Panc1 (cell line): ENCODE measurements at regions not wholly inside any gene's neighbourhood (a gene's known extent, or its start where the extent isn't known, plus 50 kb on each side); places are given as distances from the start of the nearest gene placed in this dataset.
"Not testable (repeated sequence)": the region's sequence is repeated elsewhere in the genome, so short reads cannot be mapped to it uniquely, and the experiment has no call there.

Source experiments
- ATAC-seq: fragments of 200-7000 bp; cut with Tn5 transposase; 2 replicates; pipeline ENCODE4 v1.9.1; 2020; ENCODE audit warnings: mild to moderate bottlenecking, moderate library complexity
- BruUV-seq: library from RNA; stranded (reverse); fragments of 400-500 nt; replicated peaks from 2 replicates; lab custom pipeline; 2021; lab: Mats Ljungman, UMichigan
- CTCF ChIA-PET: fragments of 300-600 bp; sonication (Branson Sonifier 250); formaldehyde crosslinking; loops from one replicate; lab custom pipeline; 2022; ENCODE audit warnings: antibody characterized with exemption; lab: Charles Lee
- POLR2A ChIA-PET: fragments of 300-600 bp; sonication (Branson Sonifier 250); formaldehyde crosslinking; loops from one replicate; lab custom pipeline; 2022; ENCODE audit warnings: antibody characterized with exemption; lab: Charles Lee
- DNase-seq: peaks from one replicate; pipeline ENCODE4 v3.0.0-alpha.2; 2010; ENCODE audit warnings: low read depth, low spot score
- H3K27ac ChIP-seq: 2 replicates; pipeline ENCODE4 v1.5.1; 2011; ENCODE audit warnings: mild to moderate bottlenecking, low read length, inconsistent platforms
- H3K27me3 ChIP-seq: fragments of 200-500 bp; sonication (Bioruptor generic); 2 replicates; pipeline ENCODE4 v1.6.0; 2014; ENCODE audit warnings: low read length, inconsistent platforms; ENCODE audit not compliant: control insufficient read depth, insufficient read depth
- H3K36me3 ChIP-seq: fragments of 200-500 bp; sonication (Bioruptor generic); 2 replicates; pipeline ENCODE4 v1.5.1; 2014; ENCODE audit warnings: inconsistent platforms, mild to moderate bottlenecking, low read length, moderate library complexity; ENCODE audit not compliant: control insufficient read depth, insufficient read depth
- H3K4me1 ChIP-seq: 2 replicates; pipeline ENCODE4 v1.5.1; 2011; ENCODE audit warnings: inconsistent platforms, mild to moderate bottlenecking, low read length, moderate library complexity; ENCODE audit not compliant: control insufficient read depth, insufficient read depth
- H3K4me3 ChIP-seq, 2 experiments: 2 replicates each; pipeline ENCODE4 v1.5.1; 2011 to 2012; ENCODE audit warnings: low read depth in 2 of 2, low read length in 2 of 2, mild to moderate bottlenecking in 2 of 2, inconsistent platforms in 1 of 2, moderate library complexity in 1 of 2
- H3K9me3 ChIP-seq: fragments of 200-500 bp; sonication (Bioruptor generic); 2 replicates; pipeline ENCODE4 v1.5.1; 2014; ENCODE audit warnings: low read depth, mild to moderate bottlenecking, inconsistent platforms, low read length, moderate library complexity; ENCODE audit not compliant: control insufficient read depth, insufficient read depth
- CTCF ChIP-seq: fragments of 450-650 bp; IDR thresholded peaks from 2 replicates; pipeline ENCODE4 v1.5.1; 2017; ENCODE audit warnings: mild to moderate bottlenecking
- REST ChIP-seq, 2 experiments: IDR thresholded peaks; 2 replicates each; pipeline ENCODE4 v1.6.1; 2011 to 2012; ENCODE audit warnings: low read depth in 2 of 2, control low read depth in 1 of 2, low read length in 1 of 2, mild to moderate bottlenecking in 1 of 2, moderate library complexity in 1 of 2; ENCODE audit not compliant: insufficient read depth in 1 of 2
- SIN3A ChIP-seq: IDR thresholded peaks from 2 replicates; pipeline ENCODE4 v1.6.1; 2012; ENCODE audit warnings: low read depth, mild to moderate bottlenecking, low read length, moderate library complexity, borderline replicate concordance; ENCODE audit not compliant: insufficient read depth
- TCF7L2 ChIP-seq: IDR thresholded peaks from 2 replicates; pipeline ENCODE4 v1.6.1; 2011; ENCODE audit warnings: mild to moderate bottlenecking, low read depth, low read length, inconsistent platforms
- in situ Hi-C: cut with HindIII; loops from 2 replicates; pipeline ENCODE4 v1.10.0; 2016; ENCODE audit warnings: low sequenced_read_pairs, low pct_unique_long_range_greater_than_20kb
- intact Hi-C: fragments of 100-400 bp; cut with micrococcal nuclease; formaldehyde crosslinking; loops from one replicate; pipeline ENCODE4 v1.10.0; 2022; ENCODE audit not compliant: unreplicated experiment

GRCh38 chr14:103243764-103244737, 90.0 kb upstream of the EIF5 start:
- Histone ChIP-seq H3K9me3 (no peaks in the 10 kb centered on the region), H3K36me3 (no peaks in the 10 kb centered on the region), H3K4me3 (no peak overlapping the region), H3K27me3 (no peaks in the 10 kb centered on the region), H3K27ac (no peak overlapping the region), H3K4me1 (no peaks in the 10 kb centered on the region)
- DNase-seq (no peak), ATAC-seq (no peak)
- ChIA-PET CTCF (no interaction called here), POLR2A (interaction anchor here (0.7 kb wide), 1 partner anchor 35 kb away, joined by 3 read pairs; no protein-coding TSS in a partner anchor)
- no TSS peak for BruUV-seq
- in situ Hi-C loops: no loop called here
- TF ChIP-seq SIN3A: no peak
- no peak for TF ChIP-seq REST (IDR thresholded peaks at IDR 0.05; ENCODE audit: insufficient read depth in 1 of 2, low read depth in 2 of 2, low read length in 1 of 2)
- no peak for TF ChIP-seq CTCF
- intact Hi-C loops: no loop called here

- H3K27ac ChIP-seq, in situ Hi-C loops: not testable (repeated sequence)
- CTCF ChIA-PET: interaction anchor here (0.6 to 1.6 kb wide), 3 partner anchors 11 to 51 kb away, joined by 3 to 4 read pairs (median 4); no protein-coding TSS in a partner anchor
These were observed 88.4 kb upstream of the EIF5 start for GRCh38 chr14:103245624-103246031.

GRCh38 chr14:103246070-103246469, 88.0 kb upstream of the EIF5 start:
- H3K4me3 ChIP-seq: no peak overlapping the region
- no peaks in the 10 kb centered on the region; the same call in 1 of the 2 replicates for H3K4me1 ChIP-seq
- ATAC-seq (peak; percentile 58), DNase-seq (no peak)
- POLR2A ChIA-PET: no interaction called here
- TF ChIP-seq TCF7L2 (0 out of 2 replicates have a peak, but pooled peaks have one; percentile 28), REST (IDR thresholded peaks at IDR 0.05; ENCODE audit: insufficient read depth in 1 of 2, low read depth in 2 of 2, low read length in 1 of 2) (no peak)
- no TSS peak for BruUV-seq
- CTCF ChIA-PET: interaction anchor here (0.6 to 1.6 kb wide), 4 partner anchors 12 to 51 kb away, joined by 3 to 4 read pairs (median 4); no protein-coding TSS in a partner anchor
- intact Hi-C loops (no loop called here), in situ Hi-C loops (no loop called here)
- no peaks in the 10 kb centered on the region for H3K27me3 ChIP-seq
- H3K9me3 ChIP-seq: no peaks in the 10 kb centered on the region
- 0 out of 2 replicates have a peak overlapping the region, but pooled peaks have one; percentile 34 for H3K27ac ChIP-seq
- H3K36me3 ChIP-seq: no peaks in the 10 kb centered on the region

More at GRCh38 chr14:103245624-103246031, 88.4 kb upstream of the EIF5 start:
- H3K4me1 ChIP-seq, BruUV-seq, POLR2A ChIA-PET, H3K27me3 ChIP-seq, intact Hi-C loops, DNase-seq, H3K4me3 ChIP-seq, H3K9me3 ChIP-seq, H3K36me3 ChIP-seq: not testable (repeated sequence)
- ATAC-seq: peak; percentile 91
